Mesenchymal stem cell (in vitro differentiated cells and primary cell): ENCODE measurements at regions not wholly inside any gene's neighbourhood (a gene's known extent, or its start where the extent isn't known, plus 50 kb on each side); places are given as distances from the start of the nearest gene placed in this dataset.

ENCODE experiments used
- DNase-seq: peaks from one replicate; pipeline ENCODE4 v3.0.0-alpha.2; 2013
- H2AFZ ChIP-seq: one replicate; pipeline ENCODE4 v1.6.1; 2013; ENCODE audit warnings: low read depth, mild to moderate bottlenecking, control low read depth, inconsistent platforms, low read length, moderate library complexity
- H2AK5ac ChIP-seq: 2 replicates; pipeline ENCODE4 v1.6.1; 2013; ENCODE audit warnings: low read length, moderate library complexity, mild to moderate bottlenecking, inconsistent platforms; ENCODE audit not compliant: severe bottlenecking
- H2BK120ac ChIP-seq: one replicate; pipeline ENCODE4 v1.6.1; 2013; ENCODE audit warnings: low read depth, mild to moderate bottlenecking, inconsistent platforms, low read length, moderate library complexity
- H2BK12ac ChIP-seq, 2 experiments: one replicate each; pipeline ENCODE4 v1.6.1; 2013; ENCODE audit warnings: inconsistent platforms in 2 of 2, low read length in 2 of 2, mild to moderate bottlenecking in 2 of 2, moderate library complexity in 2 of 2, control low read depth in 1 of 2
- H2BK15ac ChIP-seq: one replicate; pipeline ENCODE4 v1.6.1; 2013; ENCODE audit warnings: mild to moderate bottlenecking, low read depth, inconsistent platforms; ENCODE audit not compliant: poor library complexity, severe bottlenecking
- H2BK5ac ChIP-seq: 2 replicates; pipeline ENCODE4 v1.6.1; 2013; ENCODE audit warnings: low read depth, mild to moderate bottlenecking, low read length, control low read depth, inconsistent platforms; ENCODE audit not compliant: poor library complexity, severe bottlenecking
- H3K14ac ChIP-seq, 2 experiments: one replicate each; pipeline ENCODE4 v1.6.1; 2013; ENCODE audit warnings: inconsistent platforms in 2 of 2, low read length in 2 of 2, control low read depth in 1 of 2, mild to moderate bottlenecking in 1 of 2, moderate library complexity in 1 of 2
- H3K18ac ChIP-seq, 2 experiments: one replicate each; pipeline ENCODE4 v1.6.1; 2013; ENCODE audit warnings: inconsistent platforms in 2 of 2, low read length in 2 of 2, control low read depth in 1 of 2, low read depth in 1 of 2, mild to moderate bottlenecking in 1 of 2
- H3K23ac ChIP-seq, 2 experiments: one replicate each; pipeline ENCODE4 v1.6.1; 2013; ENCODE audit warnings: inconsistent platforms in 2 of 2, low read length in 2 of 2, mild to moderate bottlenecking in 2 of 2, moderate library complexity in 2 of 2, control low read depth in 1 of 2
- H3K27ac ChIP-seq: 2 replicates; pipeline ENCODE4 v1.5.1; 2013; ENCODE audit warnings: mild to moderate bottlenecking, moderate library complexity, low read length, control low read depth, inconsistent platforms; ENCODE audit not compliant: poor library complexity, severe bottlenecking
- H3K27me3 ChIP-seq, 2 experiments: 2 replicates each; pipeline versions ENCODE4 v1.6.1 to v1.7.0; 2013; ENCODE audit warnings: low read length in 2 of 2, mild to moderate bottlenecking in 2 of 2, moderate library complexity in 2 of 2, control low read depth in 1 of 2, inconsistent platforms in 1 of 2; ENCODE audit not compliant: control insufficient read depth in 1 of 2, insufficient read depth in 1 of 2
- H3K36me3 ChIP-seq, 2 experiments: 2 replicates each; pipeline versions ENCODE4 v1.6.1 to v1.7.0; 2013; ENCODE audit warnings: low read length in 2 of 2, control low read depth in 1 of 2, inconsistent platforms in 1 of 2, low read depth in 1 of 2, mild to moderate bottlenecking in 1 of 2; ENCODE audit not compliant: insufficient read depth in 2 of 2, control insufficient read depth in 1 of 2
- H3K4ac ChIP-seq, 2 experiments: one replicate each; pipeline ENCODE4 v1.6.1; 2013; ENCODE audit warnings: inconsistent platforms in 2 of 2, low read length in 2 of 2, mild to moderate bottlenecking in 2 of 2, moderate library complexity in 2 of 2, control low read depth in 1 of 2, low read depth in 1 of 2
- H3K4me1 ChIP-seq: 2 replicates; pipeline ENCODE4 v1.6.1; 2013; ENCODE audit warnings: low read depth, low read length, control low read depth; ENCODE audit not compliant: control insufficient read depth, insufficient read depth
- H3K4me2 ChIP-seq: 2 replicates; pipeline ENCODE4 v1.6.1; 2013; ENCODE audit warnings: low read length, mild to moderate bottlenecking, inconsistent platforms; ENCODE audit not compliant: poor library complexity, severe bottlenecking
- H3K4me3 ChIP-seq, 2 experiments: 2 replicates each; pipeline versions ENCODE4 v1.5.1 to v1.7.0; 2013; ENCODE audit warnings: low read length in 2 of 2, mild to moderate bottlenecking in 2 of 2, control low read depth in 1 of 2, low read depth in 1 of 2; ENCODE audit not compliant: insufficient read depth in 1 of 2
- H3K79me1 ChIP-seq: replicated peaks from 2 replicates; pipeline ENCODE4 v1.6.1; 2013; ENCODE audit warnings: mild to moderate bottlenecking, control low read depth, low read length, inconsistent platforms; ENCODE audit not compliant: poor library complexity, severe bottlenecking
- H3K9ac ChIP-seq: 2 replicates; pipeline ENCODE4 v1.7.0; 2013; ENCODE audit warnings: mild to moderate bottlenecking, low read length, moderate library complexity
- H3K9me3 ChIP-seq: 2 replicates; pipeline ENCODE4 v1.7.0; 2013; ENCODE audit warnings: mild to moderate bottlenecking, low read length; ENCODE audit not compliant: control insufficient read depth
- H4K8ac ChIP-seq: one replicate; pipeline ENCODE4 v1.6.1; 2013; ENCODE audit warnings: inconsistent platforms, mild to moderate bottlenecking, low read length, moderate library complexity
- H4K91ac ChIP-seq: one replicate; pipeline ENCODE4 v1.6.1; 2013; ENCODE audit warnings: mild to moderate bottlenecking, low read length, inconsistent platforms
- WGBS: methylation state at CpG from one replicate; pipeline ENCODE4 v1.1.7; 2013; ENCODE audit warnings: mixed read lengths; 5-methylcytosine and 5-hydroxymethylcytosine counted together

GRCh38 chr10:124152139-124153022 lies 59.0 kb upstream of the CHST15 start:
- Histone ChIP-seq H3K27me3 (no peaks in the 10 kb centered on the region), H2BK120ac (peak overlapping the region; percentile 80), H2BK5ac (peak overlapping the region; percentile 98), H2BK15ac (peak overlapping the region; percentile 30), H4K8ac (peak overlapping the region; percentile 92), H4K91ac (peak overlapping the region; percentile 99), H3K23ac (no peak overlapping the region), H3K36me3 (peaks cover 0 to 3% of the 10 kb centered on the region in 2 experiments), H3K14ac (no peak overlapping the region), H3K9me3 (no peaks in the 10 kb centered on the region), H3K4me3 (peak overlapping the region in 1 of 2 experiments; percentile 27), H3K27ac (peak overlapping the region; percentile 98), H2AFZ (no peak overlapping the region), H3K79me1 (no peaks in the 10 kb centered on the region), H3K4me2 (peak overlapping the region; percentile 36), H3K18ac (peak overlapping the region; percentile 92 to 98), H3K4me1 (peaks cover 56% of the 10 kb centered on the region), H2AK5ac (peak overlapping the region; percentile 96), H2BK12ac (peak overlapping the region; percentile 88 to 96), H3K9ac (peak overlapping the region; percentile 70), H3K4ac (peak overlapping the region; percentile 82 to 90)
- DNase-seq, result peak; percentile 77
- 43% methylated on average over 32 of the region's 32 CpGs for WGBS

GRCh38 chr10:124151466-124152095 lies 58.2 kb upstream of the CHST15 start:
- Histone ChIP-seq H2BK15ac (no peak overlapping the region), H3K18ac (peak overlapping the region in 1 of 2 experiments; percentile 79), H3K27me3 (no peaks in the 10 kb centered on the region), H4K91ac (peak overlapping the region; percentile 79), H3K79me1 (no peaks in the 10 kb centered on the region), H3K9me3 (no peaks in the 10 kb centered on the region), H2BK12ac (peak overlapping the region; percentile 78 to 84), H2BK120ac (no peak overlapping the region), H4K8ac (no peak overlapping the region), H3K9ac (no peak overlapping the region), H3K14ac (no peak overlapping the region), H3K4me2 (no peak overlapping the region), H3K27ac (peak overlapping the region; percentile 98), H2BK5ac (no peak overlapping the region), H3K4me3 (no peak overlapping the region), H3K23ac (no peak overlapping the region), H3K36me3 (peaks cover 0 to 3% of the 10 kb centered on the region in 2 experiments), H3K4ac (peak overlapping the region in 1 of 2 experiments; percentile 38), H3K4me1 (peaks cover 50% of the 10 kb centered on the region), H2AFZ (no peak overlapping the region), H2AK5ac (peak overlapping the region; percentile 84)
- DNase-seq, result no peak
- 94% methylated on average over 11 of the region's 11 CpGs for WGBS

GRCh38 chr10:124150807-124151417 lies 57.5 kb upstream of the CHST15 start:
- Histone ChIP-seq H3K4me1 (peaks cover 44% of the 10 kb centered on the region), H3K4ac (no peak overlapping the region), H3K9me3 (no peaks in the 10 kb centered on the region), H2BK5ac (no peak overlapping the region), H3K27ac (no peak overlapping the region), H3K23ac (no peak overlapping the region), H2AK5ac (peak overlapping the region; percentile 2), H3K27me3 (no peaks in the 10 kb centered on the region), H3K4me3 (no peak overlapping the region), H2AFZ (no peak overlapping the region), H2BK12ac (peak overlapping the region; percentile 51 to 89), H4K8ac (no peak overlapping the region), H3K14ac (no peak overlapping the region), H4K91ac (peak overlapping the region; percentile 3), H3K36me3 (peaks cover 0 to 3% of the 10 kb centered on the region in 2 experiments), H3K18ac (no peak overlapping the region), H3K4me2 (no peak overlapping the region), H2BK120ac (peak overlapping the region; percentile 51), H2BK15ac (peak overlapping the region; percentile 44), H3K79me1 (no peaks in the 10 kb centered on the region), H3K9ac (no peak overlapping the region)
- DNase-seq, result no peak
- 98% methylated on average over 13 of the region's 13 CpGs for WGBS
